K562 (cell line): ENCODE measurements at regions not wholly inside any gene's neighbourhood (a gene's known extent, or its start where the extent isn't known, plus 50 kb on each side); places are given as distances from the start of the nearest gene placed in this dataset.

Experiments
- ATAC-seq: fragments of 200-7000 bp; cut with Tn5 transposase; 3 replicates; pipeline ENCODE4 v1.9.1; 2020; ENCODE audit warnings: moderate library complexity
- BruUV-seq: library from RNA; stranded (reverse); fragments of 400-500 nt; replicated peaks from 2 replicates; lab custom pipeline; 2021; lab: Mats Ljungman, UMichigan
- CTCF ChIA-PET: fragments of 300-600 bp; formaldehyde crosslinking; extraction: SDS; loops from one replicate; lab custom pipeline; 2021; ENCODE audit warnings: low intra/inter-chr PET ratio; lab: Yijun Ruan, JAX
- POLR2A ChIA-PET: fragments of 300-600, 350-650 bp; sonication (Branson Sonifier 250); formaldehyde crosslinking; extraction: SDS; loops from one replicate; lab custom pipeline; 2021; ENCODE audit warnings: antibody characterized with exemption, inconsistent platforms; lab: Yijun Ruan, JAX
- DNase-seq, 4 experiments: peaks; one replicate each; pipeline versions ENCODE4 v3.0.0 to v3.0.0-alpha.2; 2011 to 2018; ENCODE audit warnings: low spot score in 3 of 4, mixed read lengths in 3 of 4; ENCODE audit errors: extremely low read depth in 1 of 4
- FAIRE-seq: peaks from 2 replicates; lab custom pipeline; 2011; peaks lifted over from hg19 to GRCh38; lab: Jason Lieb, UNC
- H2AFZ ChIP-seq: 2 replicates; pipeline ENCODE4 v1.6.0; 2011; ENCODE audit warnings: low read depth, low read length, control low read depth, inconsistent platforms
- H3K27ac ChIP-seq: fragments of 200-600 bp; 3 replicates; pipeline ENCODE4 v1.8.0; 2011; ENCODE audit warnings: low read depth, mild to moderate bottlenecking, control low read depth, inconsistent platforms, low read length, moderate library complexity, mixed read lengths; ENCODE audit errors: extremely low read depth
- H3K27me3 ChIP-seq, 2 experiments: fragments of 300-600 bp in 1 of 2; 2 replicates in 1 of 2; 3 replicates in 1 of 2; pipeline versions ENCODE4 v1.6.0 to v1.8.0; 2011; ENCODE audit warnings: inconsistent platforms in 2 of 2, low read length in 2 of 2, mild to moderate bottlenecking in 1 of 2, mixed read lengths in 1 of 2, moderate library complexity in 1 of 2; ENCODE audit not compliant: control insufficient read depth in 2 of 2, insufficient read depth in 2 of 2
- H3K36me3 ChIP-seq: fragments of 300-600 bp; 3 replicates; pipeline ENCODE4 v1.8.0; 2011; ENCODE audit warnings: mild to moderate bottlenecking, low read length, inconsistent platforms; ENCODE audit not compliant: control insufficient read depth, insufficient read depth
- H3K4me1 ChIP-seq, 2 experiments: fragments of 200-600 bp in 1 of 2; replicated peaks in 1 of 2; 2 replicates in 1 of 2; 3 replicates in 1 of 2; pipeline versions ENCODE4 v1.5.1 to v1.8.0; 2011; ENCODE audit warnings: inconsistent platforms in 2 of 2, low read length in 2 of 2, mild to moderate bottlenecking in 1 of 2, mixed read lengths in 1 of 2, moderate library complexity in 1 of 2; ENCODE audit not compliant: control insufficient read depth in 2 of 2, insufficient read depth in 2 of 2
- H3K4me2 ChIP-seq: 2 replicates; pipeline ENCODE4 v1.6.1; 2011; ENCODE audit warnings: low read length, control low read depth, inconsistent platforms, mixed read lengths; ENCODE audit not compliant: insufficient read depth
- H3K4me3 ChIP-seq: fragments of 200-600 bp; sonication (generic), shearing (Covaris generic); 2 replicates; pipeline ENCODE4 v1.5.1; 2016; ENCODE audit warnings: control low read depth, inconsistent platforms
- H3K79me2 ChIP-seq: fragments of 200-600 bp; 3 replicates; pipeline ENCODE4 v1.8.0; 2011; ENCODE audit warnings: low read length, inconsistent platforms; ENCODE audit not compliant: control insufficient read depth, insufficient read depth
- H3K9ac ChIP-seq, 2 experiments: 2 replicates each; pipeline versions ENCODE4 v1.6.0 to v1.6.1; 2011; ENCODE audit warnings: low read depth in 2 of 2, low read length in 2 of 2, control low read depth in 1 of 2, inconsistent platforms in 1 of 2, mild to moderate bottlenecking in 1 of 2, mixed read lengths in 1 of 2; ENCODE audit not compliant: insufficient read depth in 1 of 2
- H3K9me1 ChIP-seq: one replicate; pipeline ENCODE4 v1.6.0; 2011; ENCODE audit warnings: inconsistent platforms, mild to moderate bottlenecking, low read length, moderate library complexity; ENCODE audit not compliant: control insufficient read depth, insufficient read depth
- H3K9me3 ChIP-seq: replicated peaks from 2 replicates; pipeline ENCODE4 v1.5.1; 2011; ENCODE audit warnings: low read depth, low read length, inconsistent platforms; ENCODE audit not compliant: control insufficient read depth, insufficient read depth
- H4K20me1 ChIP-seq: replicated peaks from 2 replicates; pipeline ENCODE4 v1.6.1; 2011; ENCODE audit warnings: low read length, inconsistent platforms, mixed read lengths; ENCODE audit not compliant: control insufficient read depth, insufficient read depth
- BACH1 ChIP-seq: fragments of 200-800 bp; sonication (Bioruptor generic); IDR thresholded peaks from 2 replicates; pipeline ENCODE4 v1.6.1; 2016; ENCODE audit warnings: missing genetic modification characterization, missing compliant biosample characterization
- BRD4 ChIP-seq: fragments of 200-600 bp; sonication (generic); IDR thresholded peaks from 2 replicates; pipeline ENCODE4 v1.6.1; 2017; ENCODE audit warnings: inconsistent platforms
- EHMT2 ChIP-seq: fragments of 450-650 bp; IDR thresholded peaks from 2 replicates; pipeline ENCODE4 v1.6.1; 2018; ENCODE audit warnings: antibody characterized with exemption
- GATA2 ChIP-seq: sonication (generic); formaldehyde crosslinking; IDR thresholded peaks from 2 replicates; pipeline ENCODE4 v1.4.0; 2020; ENCODE audit warnings: mild to moderate bottlenecking, missing genetic modification reagents
- GTF3C2 ChIP-seq: IDR thresholded peaks from 3 replicates; pipeline ENCODE4 v1.6.1; 2011; ENCODE audit warnings: borderline replicate concordance, mild to moderate bottlenecking, moderate library complexity; ENCODE audit not compliant: insufficient read length; ENCODE audit errors: extremely low read depth
- MBD2 ChIP-seq: sonication (generic); IDR thresholded peaks from 2 replicates; pipeline ENCODE4 v1.6.1; 2016; ENCODE audit warnings: low read depth, borderline replicate concordance
- MEIS2 ChIP-seq: fragments of 450-650 bp; IDR thresholded peaks from 2 replicates; pipeline ENCODE4 v1.6.1; 2014; ENCODE audit warnings: mild to moderate bottlenecking; ENCODE audit not compliant: partially characterized antibody
- OTX1 ChIP-seq: fragments of 450-650 bp; formaldehyde crosslinking; IDR thresholded peaks from 2 replicates; pipeline ENCODE4 v1.4.0; 2022; ENCODE audit warnings: mild to moderate bottlenecking
- POLR2A ChIP-seq: fragments of 450-650 bp; conservative IDR thresholded peaks from 2 replicates; pipeline ENCODE4 v1.6.1; 2016
- POU5F1 ChIP-seq: fragments of 150-350 bp; IDR thresholded peaks from 2 replicates; pipeline ENCODE4 v1.6.1; 2014; ENCODE audit warnings: borderline replicate concordance, low read length, low read depth, mild to moderate bottlenecking; ENCODE audit not compliant: partially characterized antibody
- RBM15 ChIP-seq: fragments of 200-400 bp; formaldehyde crosslinking; IDR thresholded peaks from 2 replicates; pipeline ENCODE4 v1.6.1; 2018; ENCODE audit warnings: mild to moderate bottlenecking, low read length, moderate library complexity; ENCODE audit not compliant: insufficient read depth
- SIN3B ChIP-seq: fragments of 450-650 bp; IDR thresholded peaks from 2 replicates; pipeline ENCODE4 v1.6.1; 2017; ENCODE audit warnings: low read depth, mild to moderate bottlenecking, moderate library complexity
- SREBF2 ChIP-seq: sonication (generic); formaldehyde crosslinking; IDR thresholded peaks from 2 replicates; pipeline ENCODE4 v1.4.0; 2020; ENCODE audit warnings: mild to moderate bottlenecking, missing genetic modification reagents
- SRSF7 ChIP-seq: fragments of 200-400 bp; formaldehyde crosslinking; optimal IDR thresholded peaks from 2 replicates; pipeline ENCODE3; 2017; ENCODE audit warnings: mild to moderate bottlenecking, low read depth, low read length
- TARDBP ChIP-seq: fragments of 450-650 bp; IDR thresholded peaks from 2 replicates; pipeline ENCODE4 v1.6.1; 2016
- TCF3 ChIP-seq: sonication (generic); formaldehyde crosslinking; IDR thresholded peaks from 2 replicates; pipeline ENCODE4 v1.4.0; 2020; ENCODE audit warnings: mild to moderate bottlenecking, missing genetic modification reagents
- TFAM ChIP-seq: fragments of 250-450 bp; sonication (Bioruptor Pico); conservative IDR thresholded peaks from 2 replicates; pipeline ENCODE4 v1.5.0; 2021; ENCODE audit warnings: mild to moderate bottlenecking, moderate library complexity
- ZNF184 ChIP-seq: sonication (generic); formaldehyde crosslinking; IDR thresholded peaks from 2 replicates; pipeline ENCODE4 v1.5.0; 2020; ENCODE audit warnings: missing genetic modification reagents
- ZNF41 ChIP-seq: fragments of 250-450 bp; sonication (Bioruptor Pico); conservative IDR thresholded peaks from 2 replicates; pipeline ENCODE4 v1.4.0; 2020; ENCODE audit warnings: mild to moderate bottlenecking
- ZNF584 ChIP-seq: fragments of 200-800 bp; sonication (Bioruptor generic); IDR thresholded peaks from 2 replicates; pipeline ENCODE4 v1.6.1; 2016; ENCODE audit warnings: low read depth, mild to moderate bottlenecking, missing genetic modification characterization, missing compliant biosample characterization
- WGBS: fragments of 100-300 bp; shearing (Covaris generic); methylation state at CpG from one replicate; pipeline ENCODE4 v1.1.6; 2016; ENCODE audit warnings: low coverage, mixed read lengths; ENCODE audit not compliant: insufficient coverage; ENCODE audit errors: missing lambda C conversion rate; 5-methylcytosine and 5-hydroxymethylcytosine counted together
- in situ Hi-C: fragments of 300-500 bp; cut with MboI; formaldehyde crosslinking; loops from 4 replicates; pipeline ENCODE4 v1.15.0; 2018; ENCODE audit warnings: inconsistent platforms, mixed read lengths
- intact Hi-C: fragments of 100-400 bp; cut with micrococcal nuclease; formaldehyde crosslinking; loops from 2 replicates; pipeline ENCODE4 v1.14.2; 2022
- TF ChIP-seq, protein P1 (sequence below): sonication (generic); formaldehyde crosslinking; IDR thresholded peaks from 2 replicates; pipeline ENCODE4 v1.8.1; 2023; ENCODE audit warnings: mild to moderate bottlenecking, missing genetic modification reagents

DNA sequence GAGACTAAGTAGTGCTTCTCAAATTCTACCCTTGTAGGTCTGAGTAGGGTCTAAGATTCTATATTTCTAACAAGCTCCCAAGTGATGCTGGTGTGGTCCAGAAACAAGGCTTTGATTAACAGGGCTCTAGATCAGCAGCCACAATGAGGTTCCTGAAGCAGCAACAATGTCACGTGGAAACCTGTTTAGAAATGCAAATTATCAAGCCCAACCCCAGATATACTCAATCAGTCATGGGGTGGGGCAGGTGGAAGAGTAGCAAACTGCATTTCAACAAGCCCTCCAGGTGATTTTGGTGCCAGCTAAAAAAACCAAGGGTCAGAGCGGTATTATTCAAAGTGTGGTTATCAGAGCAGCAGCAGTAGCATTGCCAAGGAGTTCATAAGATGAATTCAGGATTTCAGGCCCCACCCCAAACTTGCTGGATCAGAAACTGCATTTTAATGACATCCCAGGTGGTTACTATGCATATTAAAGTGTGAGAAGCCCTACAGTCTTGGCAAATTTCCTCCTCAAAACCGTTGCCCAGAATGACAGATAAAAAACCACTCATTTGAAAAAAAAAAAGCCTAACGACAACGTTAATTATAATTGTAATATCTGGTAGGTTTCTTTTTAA, 199.2 kb downstream of the AHR start (continued):
- TF ChIP-seq BRD4 (no peak), TFAM (CRISPR knock-in tag) (no peak), EHMT2 (no peak), MBD2 (no peak), POU5F1 (no peak), TARDBP (no peak), POLR2A (no peak), OTX1 (CRISPR knock-in tag) (no peak), ZNF584 (CRISPR knock-in tag) (no peak)

DNA sequence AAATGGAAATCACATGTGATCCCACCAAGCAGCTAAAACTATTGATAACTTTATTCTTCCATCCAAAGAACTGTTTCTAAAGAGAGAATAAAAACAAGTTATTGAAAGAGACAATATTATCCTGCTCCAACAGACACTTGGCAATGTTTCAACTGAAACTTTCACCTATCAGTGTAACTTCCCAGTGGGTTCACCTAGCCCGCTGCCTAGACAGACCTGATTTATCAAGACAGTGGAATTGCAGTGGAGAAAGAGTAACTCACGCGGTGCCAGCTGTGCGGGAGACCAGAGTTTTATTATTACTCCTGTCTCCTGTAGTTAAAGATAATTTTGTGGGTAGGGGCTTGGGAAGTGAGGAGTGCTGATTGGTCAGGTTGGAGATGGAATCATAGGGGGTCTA, 199.8 kb downstream of the AHR start:
- BruUV-seq, result no TSS peak
- no peaks in the 10 kb centered on the region for H3K36me3 ChIP-seq
- no peak overlapping the region for H3K9ac ChIP-seq
- H2AFZ ChIP-seq, result no peak overlapping the region
- in situ Hi-C loops (no loop called here), intact Hi-C loops (no loop called here)
- ATAC-seq (no peak), DNase-seq (no peak), FAIRE-seq (no peak)
- no peak overlapping the region for H3K4me2 ChIP-seq
- H3K4me1 ChIP-seq, result no peaks in the 10 kb centered on the region
- no peak for TF ChIP-seq BACH1 (tag)
- no peak for TF ChIP-seq MEIS2
- no peak for TF ChIP-seq RBM15
- no peak for TF ChIP-seq SIN3B
- TF ChIP-seq, protein P1, sequence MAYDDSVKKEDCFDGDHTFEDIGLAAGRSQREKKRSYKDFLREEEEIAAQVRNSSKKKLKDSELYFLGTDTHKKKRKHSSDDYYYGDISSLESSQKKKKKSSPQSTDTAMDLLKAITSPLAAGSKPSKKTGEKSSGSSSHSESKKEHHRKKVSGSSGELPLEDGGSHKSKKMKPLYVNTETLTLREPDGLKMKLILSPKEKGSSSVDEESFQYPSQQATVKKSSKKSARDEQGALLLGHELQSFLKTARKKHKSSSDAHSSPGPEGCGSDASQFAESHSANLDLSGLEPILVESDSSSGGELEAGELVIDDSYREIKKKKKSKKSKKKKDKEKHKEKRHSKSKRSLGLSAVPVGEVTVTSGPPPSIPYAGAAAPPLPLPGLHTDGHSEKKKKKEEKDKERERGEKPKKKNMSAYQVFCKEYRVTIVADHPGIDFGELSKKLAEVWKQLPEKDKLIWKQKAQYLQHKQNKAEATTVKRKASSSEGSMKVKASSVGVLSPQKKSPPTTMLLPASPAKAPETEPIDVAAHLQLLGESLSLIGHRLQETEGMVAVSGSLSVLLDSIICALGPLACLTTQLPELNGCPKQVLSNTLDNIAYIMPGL (CRISPR knock-in tag), result no peak
- no peak for TF ChIP-seq ZNF184 (CRISPR knock-in tag)
- no peak for TF ChIP-seq ZNF41 (CRISPR knock-in tag)
- TF ChIP-seq SREBF2 (CRISPR knock-in tag), result no peak
- TF ChIP-seq SRSF7, result no peak
- TF ChIP-seq TCF3, result no peak
- TF ChIP-seq GATA2, result no peak
- TF ChIP-seq GTF3C2, result no peak
- no peaks in the 10 kb centered on the region; the same call in 1 of the 2 replicates for H3K9me3 ChIP-seq
- ChIA-PET CTCF (no interaction called here), POLR2A (interaction anchor here (1.5 kb wide), 1 partner anchor 8 kb away, joined by 3 read pairs; no protein-coding TSS in a partner anchor)
- WGBS, result 2% methylated on average over 4 of the region's 4 CpGs
- no peak overlapping the region for H3K4me3 ChIP-seq
- H3K9me1 ChIP-seq, result no peaks in the 10 kb centered on the region
- H4K20me1 ChIP-seq, result no peaks in the 10 kb centered on the region
- no peaks in the 10 kb centered on the region for H3K27me3 ChIP-seq
- no peaks in the 10 kb centered on the region for H3K79me2 ChIP-seq
- no peak overlapping the region for H3K27ac ChIP-seq
